Adrenal gland (tissue), 5 donors: ENCODE measurements at regions not wholly inside any gene's neighbourhood (a gene's known extent, or its start where the extent isn't known, plus 50 kb on each side); places are given as distances from the start of the nearest gene placed in this dataset.

Experiments
- POLR2A ChIP-seq, 2 donors: fragments of 450-650 bp; IDR thresholded peaks; one replicate each; pipeline ENCODE4 v1.6.1; 2017; ENCODE audit warnings: antibody characterized with exemption in 2 of 2, mild to moderate bottlenecking in 2 of 2, moderate library complexity in 1 of 2
- TF ChIP-seq, protein P1 (sequence below), 6 experiments: fragments of 450-650 bp in 4 of 6; fragments of 200-600 bp in 2 of 6; sonication (generic) in 1 of 6; IDR thresholded peaks; 1 replicate in 5 of 6; 2 replicates in 1 of 6; pipeline versions ENCODE4 v1.5.1 to v1.8.0; 2016 to 2021; ENCODE audit warnings: antibody characterized with exemption in 6 of 6, mild to moderate bottlenecking in 2 of 6, moderate library complexity in 1 of 6
- donor health status: DM: no; HTN: no; CAD: no.

DNA sequence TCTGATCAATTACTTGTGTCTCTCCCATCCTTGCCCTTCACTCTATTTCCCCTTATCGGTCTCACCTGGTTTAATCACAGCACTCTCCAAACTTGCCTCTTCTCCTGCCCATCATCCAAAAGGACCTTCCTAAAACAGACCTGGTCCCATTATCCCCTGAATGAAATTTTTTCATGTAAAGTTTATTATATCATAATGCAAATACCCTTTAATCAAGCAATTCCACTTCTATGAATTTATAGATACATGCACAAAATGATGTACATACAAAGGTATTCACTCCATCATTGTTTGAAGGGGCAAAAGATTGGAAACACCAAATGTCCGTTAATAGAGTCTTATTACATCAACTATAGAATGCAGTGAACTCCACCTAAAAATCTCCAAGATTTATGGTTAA is 88.1 kb upstream of the PKDCC start:
- TF ChIP-seq, protein P1, sequence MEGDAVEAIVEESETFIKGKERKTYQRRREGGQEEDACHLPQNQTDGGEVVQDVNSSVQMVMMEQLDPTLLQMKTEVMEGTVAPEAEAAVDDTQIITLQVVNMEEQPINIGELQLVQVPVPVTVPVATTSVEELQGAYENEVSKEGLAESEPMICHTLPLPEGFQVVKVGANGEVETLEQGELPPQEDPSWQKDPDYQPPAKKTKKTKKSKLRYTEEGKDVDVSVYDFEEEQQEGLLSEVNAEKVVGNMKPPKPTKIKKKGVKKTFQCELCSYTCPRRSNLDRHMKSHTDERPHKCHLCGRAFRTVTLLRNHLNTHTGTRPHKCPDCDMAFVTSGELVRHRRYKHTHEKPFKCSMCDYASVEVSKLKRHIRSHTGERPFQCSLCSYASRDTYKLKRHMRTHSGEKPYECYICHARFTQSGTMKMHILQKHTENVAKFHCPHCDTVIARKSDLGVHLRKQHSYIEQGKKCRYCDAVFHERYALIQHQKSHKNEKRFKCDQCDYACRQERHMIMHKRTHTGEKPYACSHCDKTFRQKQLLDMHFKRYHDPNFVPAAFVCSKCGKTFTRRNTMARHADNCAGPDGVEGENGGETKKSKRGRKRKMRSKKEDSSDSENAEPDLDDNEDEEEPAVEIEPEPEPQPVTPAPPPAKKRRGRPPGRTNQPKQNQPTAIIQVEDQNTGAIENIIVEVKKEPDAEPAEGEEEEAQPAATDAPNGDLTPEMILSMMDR (IDR thresholded peaks at IDR 0.05) = no peak
- no peak for TF ChIP-seq POLR2A (IDR thresholded peaks at IDR 0.05)
